B cell (primary cell): ENCODE measurements at regions not wholly inside any gene's neighbourhood (a gene's known extent, or its start where the extent isn't known, plus 50 kb on each side); places are given as distances from the start of the nearest gene placed in this dataset.
A peak's percentile ranks its signal among the peaks of the same experiment; 100 is the strongest.

ENCODE experiments used
- ATAC-seq: fragments of 200-7000 bp; cut with Tn5 transposase; one replicate; pipeline ENCODE4 v1.10.0; 2021; ENCODE audit warnings: low read depth, mild to moderate bottlenecking, moderate number of reproducible peaks, moderate library complexity
- CTCF ChIA-PET: fragments of 350-600 bp; sonication (Branson Sonifier 250); formaldehyde crosslinking; loops from one replicate; lab custom pipeline; 2021; ENCODE audit warnings: antibody characterized with exemption, inconsistent platforms; lab: Charles Lee
- POLR2A ChIA-PET: fragments of 350-600 bp; sonication (Branson Sonifier 250); formaldehyde crosslinking; loops from one replicate; lab custom pipeline; 2021; ENCODE audit warnings: antibody characterized with exemption; lab: Charles Lee
- DNase-seq: peaks from one replicate; pipeline ENCODE4 v3.0.0; 2013
- H2AFZ ChIP-seq: 2 replicates; pipeline ENCODE4 v1.6.1; 2012; ENCODE audit warnings: mild to moderate bottlenecking, low read depth, low read length; ENCODE audit not compliant: insufficient read depth, poor library complexity, severe bottlenecking
- H3K27ac ChIP-seq, 2 donors: 1 replicate in 1 of 2; 2 replicates in 1 of 2; pipeline ENCODE4 v1.5.1; 2012 to 2013; ENCODE audit warnings: low read length in 2 of 2, mild to moderate bottlenecking in 2 of 2, moderate library complexity in 1 of 2
- H3K27me3 ChIP-seq, 4 experiments: fragments of 200-600 bp in 1 of 4; sonication (generic) in 1 of 4; replicated peaks in 1 of 4; 1 replicate in 2 of 4; 2 replicates in 2 of 4; pipeline versions ENCODE4 v1.6.1 to v1.7.0; 2013 to 2016; ENCODE audit warnings: low read length in 3 of 4, mild to moderate bottlenecking in 2 of 4, mixed read lengths in 1 of 4, moderate library complexity in 1 of 4; ENCODE audit not compliant: insufficient read depth in 4 of 4, control insufficient read depth in 3 of 4; ENCODE audit errors: control extremely low read depth in 1 of 4
- H3K36me3 ChIP-seq, 2 experiments: replicated peaks in 1 of 2; 1 replicate in 1 of 2; 2 replicates in 1 of 2; pipeline versions ENCODE4 v1.6.1 to v1.7.1; 2013; ENCODE audit warnings: low read length in 1 of 2; ENCODE audit not compliant: insufficient read depth in 2 of 2, control insufficient read depth in 1 of 2; ENCODE audit errors: control extremely low read depth in 1 of 2, extremely low read depth in 1 of 2
- H3K4me1 ChIP-seq, 2 donors: fragments of 200-600 bp in 1 of 2; sonication (generic) in 1 of 2; 1 replicate in 1 of 2; 2 replicates in 1 of 2; pipeline versions ENCODE4 v1.5.1 to v1.6.1; 2013 to 2017; ENCODE audit warnings: low read length in 2 of 2; ENCODE audit not compliant: control insufficient read depth in 2 of 2, insufficient read depth in 2 of 2
- H3K4me2 ChIP-seq: replicated peaks from 2 replicates; pipeline ENCODE3; 2012; ENCODE audit warnings: mild to moderate bottlenecking, low read depth, low read length; ENCODE audit not compliant: poor library complexity, severe bottlenecking
- H3K4me3 ChIP-seq, 5 experiments: fragments of 200-600 bp in 1 of 5; sonication (generic) in 1 of 5; 1 replicate in 3 of 5; 2 replicates in 2 of 5; pipeline versions ENCODE4 v1.5.1 to v1.7.0; 2011 to 2016; ENCODE audit warnings: low read length in 4 of 5, mild to moderate bottlenecking in 4 of 5, low read depth in 2 of 5, control low read depth in 1 of 5, moderate library complexity in 1 of 5; ENCODE audit not compliant: insufficient read depth in 1 of 5; ENCODE audit errors: control extremely low read depth in 1 of 5, extremely low read depth in 1 of 5
- H3K79me2 ChIP-seq: fragments of 200-600 bp; sonication (generic); one replicate; pipeline ENCODE4 v1.6.0; 2016; ENCODE audit warnings: low read length; ENCODE audit not compliant: control insufficient read depth, insufficient read depth
- H3K9ac ChIP-seq: fragments of 200-600 bp; sonication (generic); 2 replicates; pipeline ENCODE4 v1.6.1; 2017; ENCODE audit warnings: mild to moderate bottlenecking, low read length, moderate library complexity
- H3K9me3 ChIP-seq, 3 donors: one replicate each; pipeline versions ENCODE4 v1.6.1 to v1.7.1; 2013; ENCODE audit warnings: low read length in 2 of 3; ENCODE audit not compliant: control insufficient read depth in 2 of 3, insufficient read depth in 1 of 3; ENCODE audit errors: control extremely low read depth in 1 of 3
- H4K20me1 ChIP-seq: 2 replicates; pipeline ENCODE4 v1.6.0; 2012; ENCODE audit warnings: mild to moderate bottlenecking, low read length; ENCODE audit not compliant: insufficient read depth, control insufficient read depth, poor library complexity, severe bottlenecking
- H3K27ac Mint-ChIP-seq: one replicate; pipeline ENCODE4 v1.8.0; 2021; ENCODE audit warnings: mixed read lengths
- H3K27me3 Mint-ChIP-seq: one replicate; pipeline ENCODE4 v1.8.0; 2021; ENCODE audit warnings: mixed read lengths
- H3K4me1 Mint-ChIP-seq: one replicate; pipeline ENCODE4 v1.8.0; 2021; ENCODE audit warnings: mixed read lengths
- H3K4me3 Mint-ChIP-seq: one replicate; pipeline ENCODE4 v1.8.0; 2021; ENCODE audit warnings: mixed read lengths
- H3K9me3 Mint-ChIP-seq: one replicate; pipeline ENCODE4 v1.8.0; 2022; ENCODE audit warnings: mixed read lengths; ENCODE audit not compliant: insufficient read depth
- CTCF ChIP-seq: fragments of 200-600 bp; IDR thresholded peaks from one replicate; pipeline ENCODE4 v1.8.0; 2022; ENCODE audit warnings: antibody characterized with exemption, mild to moderate bottlenecking
- EZH2 ChIP-seq: IDR thresholded peaks from 2 replicates; pipeline ENCODE4 v1.6.1; 2012; ENCODE audit warnings: borderline replicate concordance, low read depth, mild to moderate bottlenecking, moderate library complexity, low read length; ENCODE audit not compliant: insufficient read depth, poor library complexity, severe bottlenecking
- WGBS: methylation state at CpG from one replicate; pipeline ENCODE4 v1.1.5; 2013; ENCODE audit warnings: missing lambda C conversion rate; ENCODE audit not compliant: insufficient coverage; 5-methylcytosine and 5-hydroxymethylcytosine counted together
- intact Hi-C: fragments of 100-400 bp; cut with micrococcal nuclease; formaldehyde crosslinking; loops from one replicate; pipeline ENCODE4 v1.10.0; 2022

- no peak overlapping the region for H2AFZ ChIP-seq
- Mint-ChIP-seq H3K4me3 (no peak overlapping the region), H3K4me1 (no peaks in the 10 kb centered on the region), H3K9me3 (peaks cover under 1% of the 10 kb centered on the region), H3K27me3 (no peaks in the 10 kb centered on the region), H3K27ac (no peak overlapping the region)
- H3K27me3 ChIP-seq: no peaks in the 10 kb centered on the region
- ChIA-PET POLR2A (no interaction called here), CTCF (no interaction called here)
- no peak overlapping the region for H3K9ac ChIP-seq
- WGBS: no CpG with 5 or more reads among the region's 2 CpGs
- H3K27ac ChIP-seq: no peak overlapping the region
- intact Hi-C loops: no loop called here
- H3K4me3 ChIP-seq: no peak overlapping the region
- H3K4me1 ChIP-seq: no peaks in the 10 kb centered on the region
- H4K20me1 ChIP-seq: no peaks in the 10 kb centered on the region
- no peaks in the 10 kb centered on the region for H3K79me2 ChIP-seq
- DNase-seq: no peak
- H3K9me3 ChIP-seq: peaks cover 0 to 1% (median 0%) of the 10 kb centered on the region in 3 donors
- ATAC-seq: no peak
- no peaks in the 10 kb centered on the region for H3K36me3 ChIP-seq
- no peak overlapping the region for H3K4me2 ChIP-seq
- TF ChIP-seq EZH2: no peak
Observed at GRCh38 chr3:74403307-74403706, 211.2 kb downstream of the CNTN3 start.

GRCh38 chr3:74402821-74403220, 211.6 kb downstream of the CNTN3 start:
- intact Hi-C loops: no loop called here
- Histone ChIP-seq H3K79me2 (no peaks in the 10 kb centered on the region), H3K27me3 (no peaks in the 10 kb centered on the region), H3K4me1 (no peaks in the 10 kb centered on the region), H3K36me3 (no peaks in the 10 kb centered on the region), H3K27ac (no peak overlapping the region), H3K4me3 (no peak overlapping the region), H3K4me2 (no peak overlapping the region), H4K20me1 (no peaks in the 10 kb centered on the region), H3K9me3 (peaks cover 0 to 1% (median 0%) of the 10 kb centered on the region in 3 donors), H3K9ac (no peak overlapping the region), H2AFZ (no peak overlapping the region)
- no peaks in the 10 kb centered on the region for H3K9me3 Mint-ChIP-seq
- no peaks in the 10 kb centered on the region for H3K27me3 Mint-ChIP-seq
- no peak overlapping the region for H3K27ac Mint-ChIP-seq
- ChIA-PET CTCF (no interaction called here), POLR2A (no interaction called here)
- no peak overlapping the region for H3K4me3 Mint-ChIP-seq
- DNase-seq (peak; percentile 2), ATAC-seq (no peak)
- TF ChIP-seq EZH2: no peak
- TF ChIP-seq CTCF: no peak
- H3K4me1 Mint-ChIP-seq: no peaks in the 10 kb centered on the region
- 89% methylated on average over 3 of the region's 3 CpGs for WGBS
